ACHN (cell line): ENCODE measurements at regions not wholly inside any gene's neighbourhood (a gene's known extent, or its start where the extent isn't known, plus 50 kb on each side); places are given as distances from the start of the nearest gene placed in this dataset.

Experiments used
- DNase-seq: peaks from one replicate; pipeline ENCODE4 v3.0.0-alpha.2; 2015
- in situ Hi-C: cut with HindIII; loops from 2 replicates; pipeline ENCODE4 v1.10.0; 2017; ENCODE audit warnings: low sequenced_read_pairs, low pct_ligation_motif_present, low pct_unique_long_range_greater_than_20kb

GRCh38 chr13:110097013-110097412, 209.9 kb downstream of the COL4A1 start:
- in situ Hi-C loops = no loop called here

GRCh38 chr13:110092831-110093247, 214.1 kb downstream of the COL4A1 start:
- no peak for DNase-seq
- in situ Hi-C loops = no loop called here

More at GRCh38 chr13:110097013-110097412, 209.9 kb downstream of the COL4A1 start:
- DNase-seq = no peak

GRCh38 chr13:110089815-110090214, 217.1 kb downstream of the COL4A1 start:
- in situ Hi-C loops = no loop called here
- DNase-seq = peak; percentile 14

- in situ Hi-C loops = no loop called here
These were observed 217.9 kb downstream of the COL4A1 start for GRCh38 chr13:110089100-110089499.

GRCh38 chr13:110073982-110074381, 233.0 kb downstream of the COL4A1 start:
- in situ Hi-C loops = no loop called here
- DNase-seq = no peak

More at GRCh38 chr13:110089100-110089499, 217.9 kb downstream of the COL4A1 start:
- DNase-seq = no peak

- DNase-seq = no peak
- in situ Hi-C loops = no loop called here
These were observed 236.3 kb downstream of the COL4A1 start for GRCh38 chr13:110070511-110071120.

GRCh38 chr13:110070046-110070445, 236.9 kb downstream of the COL4A1 start:
- DNase-seq = no peak

GRCh38 chr13:110068176-110068473, 238.8 kb downstream of the COL4A1 start:
- in situ Hi-C loops = no loop called here
- DNase-seq = no peak

More at GRCh38 chr13:110070046-110070445, 236.9 kb downstream of the COL4A1 start:
- in situ Hi-C loops = no loop called here

- in situ Hi-C loops = no loop called here
These were observed 239.4 kb downstream of the COL4A1 start for GRCh38 chr13:110067355-110068175.

GRCh38 chr13:110065780-110066179, 241.2 kb downstream of the COL4A1 start:
- in situ Hi-C loops = no loop called here
- DNase-seq = no peak

More at GRCh38 chr13:110067355-110068175, 239.4 kb downstream of the COL4A1 start:
- DNase-seq = no peak

GRCh38 chr13:110063490-110064421, 243.2 kb downstream of the COL4A1 start:
- DNase-seq = no peak
- in situ Hi-C loops = no loop called here

GRCh38 chr13:110062777-110063442, 244.0 kb downstream of the COL4A1 start:
- no peak for DNase-seq
- in situ Hi-C loops = no loop called here

- in situ Hi-C loops = no loop called here
- DNase-seq = peak; percentile 19
These were observed 244.7 kb downstream of the COL4A1 start for GRCh38 chr13:110062077-110062776.

- DNase-seq = no peak
- in situ Hi-C loops = no loop called here
These were observed 245.7 kb downstream of the COL4A1 start for GRCh38 chr13:110061270-110061669.

GRCh38 chr13:110057052-110057451, 249.9 kb downstream of the COL4A1 start:
- in situ Hi-C loops = no loop called here
- no peak for DNase-seq

GRCh38 chr13:110056640-110057039, 250.3 kb downstream of the COL4A1 start:
- in situ Hi-C loops = no loop called here
- no peak for DNase-seq

GRCh38 chr13:110055089-110055488, 251.9 kb downstream of the COL4A1 start:
- in situ Hi-C loops = no loop called here
- no peak for DNase-seq

GRCh38 chr13:110054041-110054440, 252.9 kb downstream of the COL4A1 start:
- no peak for DNase-seq
- in situ Hi-C loops = no loop called here
